Astrocyte of the spinal cord (primary cell): ENCODE measurements at regions not wholly inside any gene's neighbourhood (a gene's known extent, or its start where the extent isn't known, plus 50 kb on each side); places are given as distances from the start of the nearest gene placed in this dataset.

Experiments used
- DNase-seq: peaks from one replicate; pipeline ENCODE4 v3.0.0; 2011; ENCODE audit warnings: low read depth, low spot score
- H3K4me3 ChIP-seq: 2 replicates; pipeline ENCODE4 v1.5.1; 2011; ENCODE audit warnings: low read depth, mild to moderate bottlenecking, low read length, moderate library complexity
- in situ Hi-C: cut with HindIII; loops from 2 replicates; pipeline ENCODE4 v1.10.0; 2017; ENCODE audit warnings: low sequenced_read_pairs
- TF ChIP-seq, protein P1 (sequence below): IDR thresholded peaks from 2 replicates; pipeline ENCODE4 v1.5.1; 2012; ENCODE audit warnings: low read depth, mild to moderate bottlenecking, low read length, inconsistent platforms

DNA sequence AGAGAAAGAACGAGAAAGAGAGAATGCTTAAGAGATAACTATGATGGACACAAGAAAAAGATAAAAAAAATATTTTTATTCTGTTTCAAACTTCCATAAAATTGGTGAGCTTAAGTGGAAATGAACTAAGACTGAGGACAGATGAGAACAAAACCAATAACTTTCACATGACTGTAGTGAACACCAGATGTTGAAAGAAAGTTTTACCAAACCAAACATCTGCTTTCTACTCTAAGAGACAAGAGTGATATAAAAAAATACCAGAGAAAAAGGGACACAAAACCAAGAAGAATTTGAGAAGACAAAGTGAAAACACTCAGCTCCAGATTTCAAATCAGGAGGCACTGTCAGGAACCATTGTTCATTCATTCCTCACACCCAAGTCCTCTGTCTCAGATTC, 147.9 kb downstream of the IMPG2 start:
- in situ Hi-C loops = no loop called here
- H3K4me3 ChIP-seq = no peak overlapping the region
- no peak for DNase-seq
- TF ChIP-seq, protein P1, sequence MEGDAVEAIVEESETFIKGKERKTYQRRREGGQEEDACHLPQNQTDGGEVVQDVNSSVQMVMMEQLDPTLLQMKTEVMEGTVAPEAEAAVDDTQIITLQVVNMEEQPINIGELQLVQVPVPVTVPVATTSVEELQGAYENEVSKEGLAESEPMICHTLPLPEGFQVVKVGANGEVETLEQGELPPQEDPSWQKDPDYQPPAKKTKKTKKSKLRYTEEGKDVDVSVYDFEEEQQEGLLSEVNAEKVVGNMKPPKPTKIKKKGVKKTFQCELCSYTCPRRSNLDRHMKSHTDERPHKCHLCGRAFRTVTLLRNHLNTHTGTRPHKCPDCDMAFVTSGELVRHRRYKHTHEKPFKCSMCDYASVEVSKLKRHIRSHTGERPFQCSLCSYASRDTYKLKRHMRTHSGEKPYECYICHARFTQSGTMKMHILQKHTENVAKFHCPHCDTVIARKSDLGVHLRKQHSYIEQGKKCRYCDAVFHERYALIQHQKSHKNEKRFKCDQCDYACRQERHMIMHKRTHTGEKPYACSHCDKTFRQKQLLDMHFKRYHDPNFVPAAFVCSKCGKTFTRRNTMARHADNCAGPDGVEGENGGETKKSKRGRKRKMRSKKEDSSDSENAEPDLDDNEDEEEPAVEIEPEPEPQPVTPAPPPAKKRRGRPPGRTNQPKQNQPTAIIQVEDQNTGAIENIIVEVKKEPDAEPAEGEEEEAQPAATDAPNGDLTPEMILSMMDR = no peak

GRCh38 chr3:101171681-101172191, 148.6 kb downstream of the IMPG2 start:
- H3K4me3 ChIP-seq = no peak overlapping the region
- DNase-seq = no peak
- TF ChIP-seq, protein P1 = no peak
- in situ Hi-C loops = no loop called here

GRCh38 chr3:101170806-101171558, 149.4 kb downstream of the IMPG2 start:
- in situ Hi-C loops = no loop called here
- TF ChIP-seq, protein P1 = no peak
- H3K4me3 ChIP-seq = no peak overlapping the region
- no peak for DNase-seq

- TF ChIP-seq, protein P1 = no peak
- no peak overlapping the region for H3K4me3 ChIP-seq
- in situ Hi-C loops = no loop called here
- DNase-seq = no peak
These were observed 150.2 kb downstream of the IMPG2 start for GRCh38 chr3:101170062-101170771.

DNA sequence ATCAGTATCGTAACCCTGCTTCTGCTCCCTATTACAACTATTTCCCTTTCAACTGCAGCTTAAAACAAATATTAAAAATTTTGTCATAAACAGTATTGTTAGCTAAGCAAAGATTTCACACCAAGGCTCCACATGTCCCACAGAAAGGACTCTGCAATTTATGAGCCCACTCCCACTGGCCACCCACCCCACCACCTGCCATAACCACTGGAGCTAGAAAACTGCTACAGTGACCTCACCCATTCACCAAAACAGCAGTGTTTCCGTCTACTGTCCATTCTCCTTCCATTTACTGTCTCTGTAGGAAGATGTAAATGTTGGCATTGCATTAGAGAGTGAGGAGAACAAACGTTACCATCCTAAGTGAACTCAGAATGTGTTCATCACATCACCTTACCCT, 150.9 kb downstream of the IMPG2 start:
- in situ Hi-C loops = no loop called here
- H3K4me3 ChIP-seq = no peak overlapping the region
- no peak for DNase-seq
- TF ChIP-seq, protein P1 = no peak

GRCh38 chr3:101167376-101167775, 153.0 kb downstream of the IMPG2 start:
- no peak for DNase-seq
- in situ Hi-C loops = no loop called here
- TF ChIP-seq, protein P1 = no peak

More at GRCh38 chr3:101167376-101167775, 153.0 kb downstream of the IMPG2 start:
- no peak overlapping the region for H3K4me3 ChIP-seq
